Skeletal muscle cell (primary cell): ENCODE measurements at regions not wholly inside any gene's neighbourhood (a gene's known extent, or its start where the extent isn't known, plus 50 kb on each side); places are given as distances from the start of the nearest gene placed in this dataset.
"Not testable (repeated sequence)": the region's sequence is repeated elsewhere in the genome, so short reads cannot be mapped to it uniquely, and the experiment has no call there.

Experiments
- DNase-seq: peaks from one replicate; pipeline ENCODE4 v3.0.0-alpha.2; 2010; ENCODE audit warnings: low read depth
- H3K4me3 ChIP-seq: 2 replicates; pipeline ENCODE4 v1.5.1; 2011; ENCODE audit warnings: low read depth, mild to moderate bottlenecking, control low read depth, low read length, moderate library complexity

DNA sequence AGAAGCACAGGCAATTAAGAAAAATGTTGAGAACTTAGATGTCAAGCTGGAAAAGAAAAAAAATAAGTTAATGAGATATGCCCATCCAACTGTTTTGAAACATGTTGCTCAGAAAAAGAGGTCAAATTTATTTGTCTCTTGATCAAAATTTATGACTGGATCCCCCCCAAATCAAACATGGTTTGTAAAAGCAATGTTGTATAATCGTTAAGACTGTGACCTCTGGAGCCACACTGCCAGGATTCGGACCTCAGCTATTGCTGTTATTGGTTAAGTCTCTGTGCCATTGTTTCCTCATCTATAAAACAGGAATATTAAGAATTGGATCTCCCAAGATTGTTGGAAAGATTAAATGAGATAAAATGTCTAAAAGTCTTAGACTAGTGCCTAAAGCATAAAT, 51.9 kb upstream of the LRRK2 start:
- no peak overlapping the region for H3K4me3 ChIP-seq
- DNase-seq: no peak

DNA sequence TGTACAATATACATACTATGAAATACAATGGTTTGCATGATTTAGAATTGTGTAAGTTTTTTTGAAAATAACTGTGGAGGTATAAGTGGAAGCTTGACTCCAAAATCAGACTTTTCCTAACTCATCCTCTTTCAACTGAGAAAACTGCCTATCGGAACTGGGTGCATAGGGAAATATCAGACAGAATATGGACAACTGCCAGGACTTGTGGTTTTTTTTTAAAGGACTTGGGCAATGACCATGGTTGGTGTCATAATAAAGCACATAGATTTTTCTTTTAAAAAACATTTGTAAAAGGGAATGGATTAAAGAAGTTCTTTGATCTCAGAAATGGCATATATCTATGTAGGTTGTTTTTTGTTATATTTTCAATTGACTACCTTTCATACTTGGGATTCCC, 53.3 kb upstream of the LRRK2 start:
- no peak overlapping the region for H3K4me3 ChIP-seq
- DNase-seq: no peak

DNA sequence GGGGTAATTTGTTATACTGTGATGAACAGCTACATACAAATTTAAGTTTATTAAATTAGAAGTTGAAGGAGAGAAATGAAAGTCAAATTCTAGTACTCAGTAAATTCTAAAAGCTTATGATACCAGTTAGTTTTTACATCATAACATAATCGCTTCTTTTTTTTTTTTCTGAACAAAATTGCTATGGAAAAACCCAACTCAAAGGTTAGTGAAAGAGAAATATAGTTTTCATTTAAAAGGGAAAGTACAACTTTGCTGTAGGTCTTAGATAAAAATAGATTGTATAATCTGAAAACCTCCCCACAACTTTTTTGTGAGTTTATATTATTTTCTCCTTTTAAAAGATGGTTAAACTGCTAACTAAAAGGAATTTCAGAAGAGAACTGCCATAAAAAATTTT, 53.7 kb upstream of the LRRK2 start:
- no peak for DNase-seq
- no peak overlapping the region for H3K4me3 ChIP-seq

DNA sequence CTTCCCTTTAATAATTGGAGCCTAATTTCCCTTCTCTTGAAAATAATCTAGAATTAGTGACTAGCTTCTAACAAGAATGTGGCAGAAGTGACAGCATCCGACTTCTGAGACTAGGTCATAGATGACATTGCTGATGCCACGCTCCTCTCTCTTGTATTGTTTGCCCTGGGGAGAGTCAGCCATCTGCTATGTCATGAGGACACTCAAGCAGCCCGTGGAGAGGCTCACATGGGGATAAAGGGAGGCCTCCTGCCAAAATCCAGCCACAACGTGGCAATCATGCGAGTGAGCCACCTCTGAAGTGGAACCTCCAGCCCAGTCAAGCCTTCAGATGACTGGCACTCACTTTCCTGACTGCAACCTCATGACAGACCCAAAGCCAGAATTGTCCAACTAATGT, 54.2 kb upstream of the LRRK2 start:
- no peak overlapping the region for H3K4me3 ChIP-seq
- DNase-seq: no peak

DNA sequence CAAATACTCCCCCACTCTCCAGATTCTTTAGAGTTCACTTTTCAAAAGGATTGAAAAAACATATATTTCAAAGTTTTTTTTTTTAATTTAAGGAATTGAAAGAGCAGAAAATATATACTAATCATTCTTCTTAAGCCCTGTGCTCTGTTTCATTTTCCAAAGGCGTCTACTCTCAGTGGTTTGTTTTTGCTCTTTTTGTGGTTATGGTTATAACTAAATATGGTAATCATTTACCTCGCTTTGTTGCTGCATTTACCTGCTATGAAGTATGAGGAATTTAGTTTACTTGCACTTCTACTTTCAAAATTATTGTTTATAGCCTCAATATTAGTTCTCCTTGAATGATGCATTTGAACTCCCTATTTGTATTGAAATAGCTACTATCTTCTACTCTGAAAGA, 55.9 kb upstream of the LRRK2 start:
- no peak for DNase-seq
- H3K4me3 ChIP-seq: no peak overlapping the region

DNA sequence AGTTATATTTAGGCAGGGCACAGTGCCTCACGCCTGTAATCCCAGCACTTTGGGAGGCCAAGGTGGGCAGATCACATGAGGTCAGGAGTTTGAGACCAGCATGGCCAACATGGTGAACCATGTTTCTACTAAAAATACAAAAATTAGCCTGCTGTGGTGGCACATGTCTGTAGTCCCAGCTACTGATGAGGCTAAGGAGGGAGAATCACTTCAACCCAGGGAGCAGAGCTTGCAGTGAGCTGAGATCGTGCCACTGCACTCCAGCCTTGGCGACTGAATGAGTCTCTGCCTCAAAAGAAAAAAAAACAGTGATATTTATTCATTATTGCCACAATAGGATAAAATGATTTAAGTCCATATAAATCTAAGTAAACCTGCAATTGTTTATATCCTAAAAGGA, 56.4 kb upstream of the LRRK2 start:
- not testable (repeated sequence) for DNase-seq, H3K4me3 ChIP-seq

DNA sequence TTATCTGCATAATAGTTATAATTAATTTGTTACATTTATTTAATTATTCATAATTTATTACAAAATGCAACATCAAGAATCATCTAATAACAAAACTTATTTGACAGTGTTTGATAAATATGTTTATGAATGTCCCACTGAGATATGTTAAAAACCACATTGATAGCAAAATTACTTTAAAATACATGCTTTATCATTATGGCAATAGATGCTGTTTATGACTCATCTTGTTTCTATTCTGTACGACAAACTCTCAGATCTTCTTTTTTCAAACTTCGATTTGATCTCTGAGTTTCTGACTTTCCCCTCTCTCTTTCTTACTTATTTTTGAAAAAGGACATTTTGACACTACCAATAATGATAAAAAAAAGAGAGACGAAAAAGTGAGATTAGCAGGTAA, 56.8 kb upstream of the LRRK2 start:
- no peak for DNase-seq
- H3K4me3 ChIP-seq: no peak overlapping the region

DNA sequence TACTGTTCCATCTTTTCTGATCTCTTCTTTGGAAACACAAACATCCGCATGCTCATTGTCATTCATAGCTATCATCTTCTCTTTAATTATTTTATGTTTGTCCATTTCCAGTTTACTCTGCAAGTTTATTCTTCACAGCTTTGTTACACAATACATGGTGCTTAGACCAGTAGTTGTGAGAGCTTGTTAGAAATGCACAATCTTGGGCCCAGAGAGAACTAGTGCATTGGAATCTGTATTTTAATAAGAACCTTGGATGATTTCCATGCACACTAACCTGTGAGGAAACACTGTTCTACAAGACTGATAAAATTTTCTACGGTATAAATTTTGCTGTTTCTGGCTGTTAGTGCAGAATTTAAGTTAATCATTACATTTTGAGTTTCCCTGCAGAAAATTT, 59.3 kb upstream of the SLC2A13 start:
- H3K4me3 ChIP-seq: no peak overlapping the region
- DNase-seq: no peak

DNA sequence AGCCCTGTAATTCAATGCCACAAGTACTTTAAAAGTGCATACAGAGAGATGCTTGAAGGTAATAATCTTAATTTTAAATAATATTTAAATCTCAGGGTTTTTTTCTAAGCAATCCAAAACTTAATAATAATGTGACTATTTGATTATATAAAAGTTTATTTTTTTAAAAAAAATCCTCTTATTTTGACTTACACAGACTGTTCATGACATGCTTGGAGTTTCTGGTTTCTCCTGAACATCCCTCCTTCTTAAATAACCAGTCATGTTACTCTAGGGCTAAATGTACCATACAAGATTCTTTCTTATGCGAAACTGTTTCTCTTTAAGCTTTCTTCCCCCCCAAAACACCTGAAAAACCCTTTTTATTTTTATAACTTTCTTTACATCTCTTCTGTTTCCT, 58.2 kb upstream of the SLC2A13 start:
- DNase-seq: no peak
- no peak overlapping the region for H3K4me3 ChIP-seq

DNA sequence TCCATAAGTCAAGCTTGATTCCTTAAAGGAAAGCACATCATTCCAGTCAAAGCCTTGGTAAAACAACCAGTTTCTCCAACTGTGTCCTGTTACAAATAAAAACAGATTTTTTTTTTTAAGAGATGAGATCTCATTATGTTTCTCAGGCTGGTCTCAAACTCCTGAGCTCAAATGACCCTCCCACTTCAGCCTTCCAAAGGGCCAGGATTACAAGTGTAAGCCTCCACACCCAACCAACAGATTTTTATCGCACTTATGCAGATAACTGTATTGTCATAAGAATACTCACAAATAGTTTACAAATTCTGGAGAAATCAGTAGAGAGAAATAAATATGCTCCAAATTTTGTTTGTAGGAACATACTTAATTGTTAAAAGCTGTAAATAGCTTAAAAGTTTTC, 56.2 kb upstream of the SLC2A13 start:
- H3K4me3 ChIP-seq: no peak overlapping the region
- no peak for DNase-seq

DNA sequence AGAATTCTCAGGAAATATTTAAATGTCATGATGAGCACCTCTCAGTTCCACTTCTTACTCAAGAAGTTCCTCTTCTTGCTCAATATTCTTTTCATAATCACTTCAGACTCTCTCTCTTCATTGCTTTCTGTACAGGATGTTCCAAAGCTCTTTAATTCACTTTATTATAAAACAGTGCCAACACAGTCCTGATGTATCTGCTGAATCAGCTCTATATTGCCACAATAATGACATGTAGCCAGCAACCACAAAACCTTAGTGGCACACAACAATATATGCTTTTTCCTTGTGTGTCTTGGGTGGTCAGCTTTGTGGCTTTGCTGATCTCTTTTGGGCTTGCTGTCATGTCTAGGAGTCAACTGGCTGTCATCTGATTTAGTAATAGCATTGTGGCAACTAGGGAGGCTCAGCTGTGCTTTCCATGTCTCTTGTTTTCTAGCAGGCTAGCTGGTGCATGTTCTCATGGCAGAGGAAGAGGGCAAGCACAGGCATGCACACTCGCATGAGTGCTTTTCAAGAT, 52.8 kb upstream of the SLC2A13 start:
- H3K4me3 ChIP-seq: no peak overlapping the region
- peak; percentile 21 for DNase-seq

DNA sequence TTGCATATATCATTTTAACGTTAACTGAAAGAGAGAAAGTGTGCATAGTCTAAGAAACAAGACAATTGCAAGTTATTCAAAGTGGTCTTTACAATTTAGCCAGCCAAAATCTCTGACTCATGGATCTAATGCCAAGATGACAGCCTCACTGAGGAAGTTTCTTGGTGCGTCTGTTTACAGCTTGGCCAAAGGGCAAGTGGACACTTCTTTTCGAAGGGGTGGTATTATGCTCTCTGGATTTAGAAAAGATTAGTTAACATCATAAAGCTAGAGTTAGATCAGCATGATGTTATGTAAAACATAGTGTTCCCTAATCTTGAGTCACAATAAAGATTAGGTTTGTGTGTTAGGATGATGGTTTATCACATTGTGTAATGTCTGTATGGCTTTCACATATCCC, 51.5 kb upstream of the SLC2A13 start:
- DNase-seq: no peak
- no peak overlapping the region for H3K4me3 ChIP-seq

DNA sequence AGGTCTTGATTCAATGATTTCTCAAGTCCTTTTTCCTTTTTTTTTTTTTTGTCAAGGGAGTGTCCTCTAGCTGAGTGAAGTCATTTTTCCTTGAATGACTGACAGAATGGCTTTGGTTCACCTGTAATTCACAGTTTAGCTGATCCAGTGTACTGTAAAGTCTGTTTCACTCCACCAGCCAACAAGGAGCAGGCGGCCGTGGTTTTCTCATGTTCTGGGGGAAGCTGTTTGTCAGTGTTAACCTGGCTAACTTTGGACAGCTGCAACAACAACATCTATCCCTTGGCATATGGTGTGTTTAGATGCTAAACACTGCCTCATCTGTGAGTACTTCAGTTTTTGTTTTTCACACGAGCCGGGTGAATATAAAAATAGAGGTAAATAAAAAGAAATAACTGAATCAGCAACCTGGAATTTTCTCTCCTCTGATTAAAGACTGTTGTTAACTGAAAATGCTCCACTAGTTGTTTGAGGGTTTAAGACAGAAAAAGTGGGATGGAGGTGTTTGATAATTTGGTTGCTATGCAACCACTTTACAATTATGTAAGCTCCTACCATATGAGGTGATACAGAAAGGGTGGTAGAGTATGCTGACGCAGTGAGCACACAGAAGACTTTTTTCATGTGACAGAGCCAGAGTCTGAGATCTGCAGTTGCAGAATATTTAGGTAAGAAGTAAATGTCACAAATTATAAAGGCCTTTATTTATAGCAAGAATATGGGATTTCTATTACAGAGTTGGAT, 50.3 kb upstream of the SLC2A13 start:
- H3K4me3 ChIP-seq: no peak overlapping the region
- DNase-seq: no peak
